ENCODE measurements at regions not wholly inside any gene's neighbourhood (a gene's known extent, or its start where the extent isn't known, plus 50 kb on each side); places are given as distances from the start of the nearest gene placed in this dataset.

GRCh38 chr4:173091362-173091761, 77.2 kb upstream of the GALNT7 start:
- in situ Hi-C loops (cut with MboI; ENCODE audit: low sequenced_read_pairs) = no loop called here
- H3K36me3 ChIP-seq (ENCODE audit: control insufficient read depth, insufficient read depth, low read length) = no peaks in the 10 kb centered on the region
- no peak for TF ChIP-seq ELK1 (IDR thresholded peaks at IDR 0.05; ENCODE audit: borderline replicate concordance, low read depth, low read length)
- no peak overlapping the region for H3K4ac ChIP-seq (ENCODE audit: low read depth, low read length)
- ChIA-PET CTCF (interaction anchor here (0.6 kb wide), 1 partner anchor 299 kb away, joined by 3 read pairs; no protein-coding TSS in a partner anchor), POLR2A (ENCODE audit: unreplicated experiment) (no interaction called here)
- H2AFZ ChIP-seq (replicated peaks; ENCODE audit: low read length, poor library complexity) = no peak overlapping the region
- H3K27ac ChIP-seq (ENCODE audit: insufficient read depth, low read length) = no peak overlapping the region
- no peak overlapping the region for H3K9ac ChIP-seq (ENCODE audit: low read depth, low read length)
- H2AK9ac ChIP-seq (replicated peaks; ENCODE audit: low read depth, low read length, poor library complexity) = no peak overlapping the region
- H3K9me3 ChIP-seq (ENCODE audit: control insufficient read depth, insufficient read depth, low read length) = no peaks in the 10 kb centered on the region
- H2BK15ac ChIP-seq (ENCODE audit: low read depth, low read length) = no peak overlapping the region
- no peaks in the 10 kb centered on the region; the same call in none of the 2 replicates for H3K27me3 ChIP-seq (ENCODE audit: control insufficient read depth, insufficient read depth, low read length)
- H2AK5ac ChIP-seq (ENCODE audit: low read depth, low read length) = no peak overlapping the region
- WGBS, 2 experiments (ENCODE audit: extremely low coverage in 2 of 2, insufficient read length in 1 of 2) = no CpG with 5 or more reads among the region's 1 CpG
- H2BK120ac ChIP-seq (ENCODE audit: low read depth, low read length) = no peak overlapping the region
- no peaks in the 10 kb centered on the region for H3K79me1 ChIP-seq (ENCODE audit: low read depth in 1 of 2, low read length in 2 of 2)
- H2BK5ac ChIP-seq (ENCODE audit: low read depth, low read length, poor library complexity, severe bottlenecking) = no peak overlapping the region
- H3K9me1 ChIP-seq (ENCODE audit: insufficient read depth, low read length) = no peaks in the 10 kb centered on the region
- intact Hi-C loops (cut with micrococcal nuclease) = no loop called here
- H3K14ac ChIP-seq (replicated peaks; ENCODE audit: low read depth, low read length) = no peak overlapping the region
- no peak overlapping the region for H3K23ac ChIP-seq (ENCODE audit: low read depth, low read length)
- ATAC-seq (ENCODE audit: low read depth) = no peak
- no peak for DNase-seq
- no peak overlapping the region for H3K56ac ChIP-seq (ENCODE audit: extremely low read depth, insufficient read depth, low read length)
- no peak overlapping the region for H3K4me3 ChIP-seq (ENCODE audit: insufficient read depth, low read depth, low read length)
- H4K5ac ChIP-seq (ENCODE audit: low read depth, low read length) = no peak overlapping the region
- dilution Hi-C loops (cut with HindIII; ENCODE audit: low sequenced_read_pairs, unreplicated experiment) = no loop called here
- no peaks in the 10 kb centered on the region for H4K20me1 ChIP-seq (ENCODE audit: insufficient read depth, low read length)
- no peak overlapping the region for H4K8ac ChIP-seq (ENCODE audit: low read depth in 2 of 2, low read length in 2 of 2)
- H3K4me2 ChIP-seq (ENCODE audit: low read depth, low read length) = no peak overlapping the region
- no peaks in the 10 kb centered on the region for H3K4me1 ChIP-seq (ENCODE audit: control insufficient read depth, insufficient read depth, low read length)
- no peak overlapping the region for H3K18ac ChIP-seq (ENCODE audit: low read depth, low read length)
- no peak overlapping the region for H4K91ac ChIP-seq (ENCODE audit: insufficient read depth, low read depth, low read length)
- no TSS peak for BruUV-seq (replicated peaks)
- H2BK20ac ChIP-seq (ENCODE audit: low read depth, low read length) = no peak overlapping the region

All from IMR-90 (cell line).